Kidney glomerular epithelial cell (primary cell): ENCODE measurements at regions not wholly inside any gene's neighbourhood (a gene's known extent, or its start where the extent isn't known, plus 50 kb on each side); places are given as distances from the start of the nearest gene placed in this dataset.
A peak's percentile ranks its signal among the peaks of the same experiment; 100 is the strongest.

Source experiments
- DNase-seq: peaks from one replicate; lab custom pipeline; 2025; lab: John Stamatoyannopoulos, UW

- no peak for DNase-seq
Measured at GRCh38 chr1:81618376-81618775, 182.4 kb upstream of the ADGRL2 start.

GRCh38 chr1:81617308-81617967 lies 183.3 kb upstream of the ADGRL2 start:
- no peak for DNase-seq

DNA sequence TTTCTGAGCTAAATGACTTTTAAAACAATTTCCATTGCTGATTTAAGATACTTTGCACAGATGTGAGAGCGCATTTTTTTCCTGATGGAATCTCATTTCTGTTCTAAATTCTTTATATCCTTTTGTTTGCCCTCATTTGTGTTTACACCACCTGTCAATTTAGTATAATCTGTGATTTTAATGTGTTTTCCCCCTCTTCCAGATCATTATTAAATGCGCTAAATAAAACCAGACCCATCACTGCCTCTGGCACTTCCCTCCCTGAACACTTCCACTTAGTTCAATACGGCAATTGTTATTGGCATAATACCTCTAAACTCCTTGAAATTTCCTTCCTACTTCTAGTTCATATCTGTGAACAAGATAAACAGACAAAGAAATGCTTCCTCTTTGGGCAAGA lies 186.9 kb upstream of the ADGRL2 start:
- no peak for DNase-seq

- DNase-seq = no peak
Measured at GRCh38 chr1:81607924-81608323, 192.8 kb upstream of the ADGRL2 start.

- DNase-seq = no peak
Measured at GRCh38 chr1:81607086-81607485, 193.6 kb upstream of the ADGRL2 start.

GRCh38 chr1:81606656-81607055 lies 194.1 kb upstream of the ADGRL2 start:
- DNase-seq = no peak

- DNase-seq = no peak
Measured at GRCh38 chr1:81605023-81605422, 195.7 kb upstream of the ADGRL2 start.

GRCh38 chr1:81600878-81601622 lies 199.7 kb upstream of the ADGRL2 start:
- peak; percentile 81 for DNase-seq

- no peak for DNase-seq
Measured at GRCh38 chr1:81600363-81600762, 200.4 kb upstream of the ADGRL2 start.

GRCh38 chr1:81598623-81599022 lies 202.1 kb upstream of the ADGRL2 start:
- no peak for DNase-seq

DNA sequence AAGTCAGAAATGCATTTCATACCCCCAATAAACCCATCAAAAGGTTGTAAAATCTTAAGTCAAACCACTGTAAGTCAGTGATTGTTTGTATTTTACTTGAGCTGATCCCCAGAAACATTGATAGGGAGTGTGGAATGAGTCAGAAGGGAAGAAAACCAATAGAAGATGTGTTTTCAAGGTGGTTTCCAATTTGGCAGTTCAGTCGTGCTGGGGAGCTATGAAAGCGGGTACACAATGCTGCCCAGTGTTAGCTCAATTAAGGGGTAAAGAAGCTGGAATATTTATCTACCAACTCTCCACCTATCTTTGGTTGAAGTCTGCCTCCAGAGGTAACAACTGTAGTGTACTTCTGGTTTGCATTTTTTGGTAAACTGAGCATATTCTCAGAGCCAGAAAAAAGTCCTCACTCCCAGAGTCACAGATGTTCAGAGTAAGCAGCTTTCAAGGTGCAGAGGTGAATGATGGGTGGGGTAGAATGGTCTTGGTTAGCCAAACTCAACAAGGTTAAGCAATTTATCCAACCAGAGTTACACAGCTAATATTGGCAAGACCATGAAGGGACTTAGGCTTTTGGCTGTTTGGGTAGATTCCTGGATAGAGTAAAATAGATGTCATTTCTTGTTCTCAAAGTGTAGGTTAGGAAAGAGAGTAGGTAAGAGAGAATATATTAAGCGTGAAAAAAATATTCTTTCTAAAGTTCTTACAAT lies 202.9 kb upstream of the ADGRL2 start:
- DNase-seq = no peak

DNA sequence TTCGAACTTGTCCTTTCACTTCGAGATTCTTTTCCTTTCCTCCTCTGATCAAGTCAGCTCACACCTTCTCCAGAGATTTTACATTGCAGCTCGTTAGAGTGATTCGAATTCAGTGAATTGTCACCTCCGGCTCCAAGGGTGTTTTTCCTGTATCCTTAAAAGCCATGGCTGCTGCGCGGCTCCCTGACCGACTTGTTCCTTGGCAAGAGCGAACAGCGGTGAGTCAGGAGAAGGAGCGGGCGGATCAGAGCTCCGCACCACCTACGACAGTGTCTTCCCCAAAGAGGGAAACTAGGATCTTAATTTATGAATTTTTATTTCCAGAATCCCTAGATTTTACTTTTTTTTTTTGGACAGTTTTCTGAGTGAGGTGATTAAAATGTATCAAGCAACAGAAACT lies 204.4 kb upstream of the ADGRL2 start:
- no peak for DNase-seq

GRCh38 chr1:81594206-81594605 lies 206.5 kb upstream of the ADGRL2 start:
- peak; percentile 42 for DNase-seq

- DNase-seq = no peak
Measured at GRCh38 chr1:81592233-81592632, 208.5 kb upstream of the ADGRL2 start.

DNA sequence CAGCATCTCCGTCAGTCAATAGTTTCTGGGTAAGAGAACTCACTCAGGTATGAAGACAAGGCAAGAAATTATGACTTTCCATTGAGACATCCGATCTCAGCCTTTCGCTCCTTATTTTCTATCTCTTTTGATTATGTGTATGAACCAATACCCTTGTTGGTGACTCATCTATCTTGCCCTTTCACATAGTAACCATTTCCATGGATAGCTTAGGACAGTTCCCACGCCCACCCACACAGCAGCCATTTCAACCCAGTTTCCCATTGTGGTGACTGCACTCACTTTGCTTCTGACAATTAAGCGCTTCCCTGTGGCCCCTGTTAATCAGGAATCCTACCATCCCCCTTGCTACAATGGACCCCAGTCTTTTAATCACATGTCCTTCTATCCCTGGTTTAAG lies 210.6 kb upstream of the ADGRL2 start:
- no peak for DNase-seq

DNA sequence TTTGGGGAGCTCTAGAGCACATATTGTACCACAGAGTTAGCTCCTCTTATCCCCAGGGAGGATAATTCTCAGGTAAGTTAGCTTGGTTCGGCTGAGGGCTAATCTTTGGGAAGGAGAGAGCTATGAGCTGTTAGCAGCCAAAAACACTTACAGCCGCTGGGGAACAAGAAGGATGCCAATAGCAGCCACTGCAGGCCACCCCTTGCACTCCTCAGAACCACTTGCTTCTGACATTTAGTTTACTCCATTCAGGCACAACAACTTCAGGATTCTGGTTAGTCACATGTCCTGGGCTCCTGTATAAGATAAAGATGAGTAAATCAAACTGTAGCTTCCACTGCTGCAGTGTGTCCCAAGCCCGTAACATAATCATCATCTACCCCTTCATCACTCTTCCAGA lies 212.6 kb upstream of the ADGRL2 start:
- no peak for DNase-seq

- no peak for DNase-seq
Measured at GRCh38 chr1:81587426-81587825, 213.3 kb upstream of the ADGRL2 start.

- DNase-seq = no peak
Measured at GRCh38 chr1:81585371-81585770, 215.4 kb upstream of the ADGRL2 start.

DNA sequence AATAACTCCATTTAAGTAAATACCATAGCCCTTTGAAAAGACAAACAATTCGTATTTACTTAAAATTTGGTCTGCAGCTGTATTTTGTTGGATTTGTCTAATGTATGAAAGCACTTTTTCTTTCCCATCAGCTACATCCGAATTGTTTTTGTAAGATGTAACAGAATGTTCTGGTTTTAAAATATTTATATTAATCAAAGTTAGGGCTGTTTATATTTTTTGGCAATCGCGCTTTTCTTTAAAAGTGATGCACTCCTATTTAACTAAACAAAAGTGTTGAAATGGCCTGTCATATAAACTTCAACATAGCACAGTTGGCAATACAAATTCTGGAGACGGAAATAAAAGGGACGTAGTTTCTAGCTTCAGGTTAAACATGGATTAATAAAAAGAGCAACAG lies 216.3 kb upstream of the ADGRL2 start:
- no peak for DNase-seq

DNA sequence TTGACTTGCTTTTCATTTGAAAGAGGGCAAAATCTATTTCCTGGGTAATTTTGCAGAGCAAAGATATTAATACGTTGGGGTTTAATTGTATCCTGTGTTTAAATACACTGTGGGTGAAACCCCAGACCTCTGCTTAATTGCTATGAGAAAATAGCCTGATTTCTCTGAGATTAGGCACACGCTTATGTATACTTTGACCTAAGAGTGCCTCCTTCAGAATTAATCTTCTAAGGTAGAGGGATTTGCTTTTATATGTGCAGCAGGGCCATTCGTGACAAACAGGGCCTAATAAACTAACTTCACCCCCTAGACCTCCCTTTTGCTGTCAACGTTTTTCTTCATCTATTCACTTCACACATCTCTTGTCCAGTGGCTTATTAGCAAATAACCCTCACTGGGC lies 216.9 kb upstream of the ADGRL2 start:
- no peak for DNase-seq

- DNase-seq = peak; percentile 79
Measured at GRCh38 chr1:81582467-81582986, 218.2 kb upstream of the ADGRL2 start.

DNA sequence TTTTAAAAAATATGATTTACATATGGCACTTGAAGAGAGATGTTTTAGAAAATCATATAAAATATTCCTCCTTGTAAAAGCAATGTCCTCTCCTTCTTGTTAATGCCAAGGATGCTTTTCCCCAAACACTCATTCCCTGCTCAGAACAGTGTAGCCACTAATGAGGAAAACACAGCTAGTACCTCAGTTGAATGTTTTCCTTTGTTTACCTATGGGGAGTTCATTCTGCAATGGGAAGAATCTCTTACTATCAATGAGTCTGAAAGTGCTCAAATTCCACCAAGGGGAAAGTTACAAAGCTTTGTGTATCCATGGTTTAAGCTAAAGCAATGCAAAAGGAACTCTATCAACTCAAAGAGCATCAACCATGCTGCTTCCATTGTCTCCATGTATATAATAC lies 221.9 kb upstream of the ADGRL2 start:
- no peak for DNase-seq
